Naive thymus-derived CD8-positive, alpha-beta T cell (primary cell): ENCODE measurements at regions not wholly inside any gene's neighbourhood (a gene's known extent, or its start where the extent isn't known, plus 50 kb on each side); places are given as distances from the start of the nearest gene placed in this dataset.

Experiments
- ATAC-seq, 2 donors: fragments of 150-1000 bp; cut with Tn5 transposase in 1 of 2; sonication (Bioruptor Pico), chemical (Tn5 transposase) in 1 of 2; 1 replicate in 1 of 2; 2 replicates in 1 of 2; pipeline ENCODE4 v1.10.0; 2021; ENCODE audit warnings: mild to moderate bottlenecking in 2 of 2, moderate library complexity in 2 of 2
- POLR2A ChIA-PET: fragments of 350-600 bp; sonication (Branson Sonifier 250); formaldehyde crosslinking; loops from one replicate; lab custom pipeline; 2021; ENCODE audit warnings: antibody characterized with exemption; lab: Charles Lee
- DNase-seq, 10 donors: peaks; one replicate each; pipeline versions ENCODE4 v3.0.0 to v3.0.0-alpha.2; 2020 to 2022
- H3K27ac Mint-ChIP-seq, 10 donors: one replicate each; pipeline ENCODE4 v1.8.0; 2020 to 2022; ENCODE audit warnings: mild to moderate bottlenecking in 10 of 10, mixed read lengths in 10 of 10, moderate library complexity in 4 of 10, inconsistent platforms in 1 of 10
- H3K27me3 Mint-ChIP-seq, 5 donors: one replicate each; pipeline ENCODE4 v1.8.0; 2021 to 2022; ENCODE audit warnings: mixed read lengths in 5 of 5
- H3K36me3 Mint-ChIP-seq, 3 donors: one replicate each; pipeline ENCODE4 v1.8.0; 2020 to 2022; ENCODE audit warnings: mixed read lengths in 3 of 3, mild to moderate bottlenecking in 2 of 3, inconsistent platforms in 1 of 3
- H3K4me1 Mint-ChIP-seq, 4 donors: one replicate each; pipeline ENCODE4 v1.8.0; 2021 to 2022; ENCODE audit warnings: mixed read lengths in 4 of 4
- H3K4me3 Mint-ChIP-seq, 10 donors: one replicate each; pipeline ENCODE4 v1.8.0; 2020 to 2022; ENCODE audit warnings: mild to moderate bottlenecking in 10 of 10, mixed read lengths in 10 of 10, moderate library complexity in 6 of 10, inconsistent platforms in 1 of 10
- H3K9me3 Mint-ChIP-seq, 9 donors: one replicate each; pipeline ENCODE4 v1.8.0; 2020 to 2022; ENCODE audit warnings: mixed read lengths in 9 of 9, mild to moderate bottlenecking in 3 of 9, inconsistent platforms in 1 of 9, moderate library complexity in 1 of 9

GRCh38 chr1:88434836-88435235, 249.2 kb upstream of the PKN2 start:
- POLR2A ChIA-PET = interaction anchor here (0.6 kb wide), 1 partner anchor 100 kb away, joined by 3 read pairs; no protein-coding TSS in a partner anchor
- DNase-seq (no peak), ATAC-seq (no peak)
- H3K4me3 Mint-ChIP-seq = no peak overlapping the region
- no peaks in the 10 kb centered on the region for H3K4me1 Mint-ChIP-seq
- no peak overlapping the region for H3K27ac Mint-ChIP-seq
- H3K27me3 Mint-ChIP-seq = no peaks in the 10 kb centered on the region
- H3K9me3 Mint-ChIP-seq = peaks cover 12 to 64% (median 24%) of the 10 kb centered on the region in 9 donors
- H3K36me3 Mint-ChIP-seq = peaks cover 0 to 28% (median 0%) of the 10 kb centered on the region in 3 donors

GRCh38 chr1:88441022-88441421, 243.1 kb upstream of the PKN2 start:
- peaks cover 4 to 37% (median 22%) of the 10 kb centered on the region in 9 donors for H3K9me3 Mint-ChIP-seq
- no peak for ATAC-seq
- no peak overlapping the region for H3K4me3 Mint-ChIP-seq
- H3K27me3 Mint-ChIP-seq = peaks cover 0 to 6% (median 0%) of the 10 kb centered on the region in 5 donors
- POLR2A ChIA-PET = no interaction called here
- H3K36me3 Mint-ChIP-seq = peaks cover 0 to 15% (median 0%) of the 10 kb centered on the region in 3 donors
- H3K27ac Mint-ChIP-seq = no peak overlapping the region
- H3K4me1 Mint-ChIP-seq = no peaks in the 10 kb centered on the region
- DNase-seq = no peak

GRCh38 chr1:88451856-88452255, 232.2 kb upstream of the PKN2 start:
- no peak overlapping the region for H3K27ac Mint-ChIP-seq
- no peaks in the 10 kb centered on the region for H3K4me1 Mint-ChIP-seq
- H3K9me3 Mint-ChIP-seq = peaks cover 0 to 33% (median 7%) of the 10 kb centered on the region in 9 donors
- H3K36me3 Mint-ChIP-seq = peaks cover 0 to 10% (median 0%) of the 10 kb centered on the region in 3 donors
- no peak overlapping the region for H3K4me3 Mint-ChIP-seq
- ATAC-seq (no peak), DNase-seq (no peak)
- peaks cover 0 to 9% (median 0%) of the 10 kb centered on the region in 5 donors for H3K27me3 Mint-ChIP-seq
- POLR2A ChIA-PET = no interaction called here

GRCh38 chr1:88453295-88453694, 230.8 kb upstream of the PKN2 start:
- no peak for DNase-seq
- peaks cover 0 to 24% (median 5%) of the 10 kb centered on the region in 9 donors for H3K9me3 Mint-ChIP-seq
- H3K27me3 Mint-ChIP-seq = peaks cover 0 to 9% (median 0%) of the 10 kb centered on the region in 5 donors
- H3K4me1 Mint-ChIP-seq = no peaks in the 10 kb centered on the region
- peaks cover 0 to 10% (median 0%) of the 10 kb centered on the region in 3 donors for H3K36me3 Mint-ChIP-seq
- no peak overlapping the region for H3K27ac Mint-ChIP-seq
- ATAC-seq = no peak
- H3K4me3 Mint-ChIP-seq = no peak overlapping the region
- POLR2A ChIA-PET = no interaction called here

- no peak for DNase-seq
- H3K27me3 Mint-ChIP-seq = peaks cover 0 to 14% (median 1%) of the 10 kb centered on the region in 5 donors
- H3K36me3 Mint-ChIP-seq = peaks cover 0 to 5% (median 0%) of the 10 kb centered on the region in 3 donors
- POLR2A ChIA-PET = no interaction called here
- no peak overlapping the region for H3K27ac Mint-ChIP-seq
- H3K4me3 Mint-ChIP-seq = no peak overlapping the region
- no peak for ATAC-seq
- H3K9me3 Mint-ChIP-seq = peaks cover 0 to 9% (median 0%) of the 10 kb centered on the region in 9 donors
- H3K4me1 Mint-ChIP-seq = no peaks in the 10 kb centered on the region
Observed at GRCh38 chr1:88454781-88455180, 229.3 kb upstream of the PKN2 start.

- POLR2A ChIA-PET = no interaction called here
- H3K4me3 Mint-ChIP-seq = no peak overlapping the region
- ATAC-seq (no peak), DNase-seq (no peak)
- H3K27me3 Mint-ChIP-seq = peaks cover 0 to 18% (median 1%) of the 10 kb centered on the region in 5 donors
- no peak overlapping the region for H3K27ac Mint-ChIP-seq
- H3K9me3 Mint-ChIP-seq = peaks cover 0 to 7% (median 0%) of the 10 kb centered on the region in 9 donors
- H3K36me3 Mint-ChIP-seq = no peaks in the 10 kb centered on the region
- H3K4me1 Mint-ChIP-seq = no peaks in the 10 kb centered on the region
Observed at GRCh38 chr1:88455621-88456256, 228.3 kb upstream of the PKN2 start.

- peaks cover 0 to 2% (median under 1%) of the 10 kb centered on the region in 4 donors for H3K4me1 Mint-ChIP-seq
- peaks cover 0 to 24% (median 9%) of the 10 kb centered on the region in 5 donors for H3K27me3 Mint-ChIP-seq
- no peak overlapping the region for H3K4me3 Mint-ChIP-seq
- ATAC-seq = no peak
- DNase-seq = no peak
- POLR2A ChIA-PET = no interaction called here
- peaks cover 0 to 4% (median 0%) of the 10 kb centered on the region in 9 donors for H3K9me3 Mint-ChIP-seq
- no peak overlapping the region for H3K27ac Mint-ChIP-seq
- no peaks in the 10 kb centered on the region for H3K36me3 Mint-ChIP-seq
Observed at GRCh38 chr1:88457197-88457596, 226.9 kb upstream of the PKN2 start.

GRCh38 chr1:88461007-88461406, 223.1 kb upstream of the PKN2 start:
- no peak for DNase-seq
- peaks cover 0 to 2% (median under 1%) of the 10 kb centered on the region in 4 donors for H3K4me1 Mint-ChIP-seq
- POLR2A ChIA-PET = no interaction called here
- no peak overlapping the region for H3K4me3 Mint-ChIP-seq
- H3K9me3 Mint-ChIP-seq = peaks cover 0 to 10% (median 0%) of the 10 kb centered on the region in 9 donors
- H3K27ac Mint-ChIP-seq = no peak overlapping the region
- ATAC-seq = no peak
- no peaks in the 10 kb centered on the region for H3K36me3 Mint-ChIP-seq
- peaks cover 17 to 34% (median 22%) of the 10 kb centered on the region in 5 donors for H3K27me3 Mint-ChIP-seq

GRCh38 chr1:88462096-88462487, 222.0 kb upstream of the PKN2 start:
- peaks cover 17 to 34% (median 22%) of the 10 kb centered on the region in 5 donors for H3K27me3 Mint-ChIP-seq
- peaks cover 0 to 10% (median 0%) of the 10 kb centered on the region in 9 donors for H3K9me3 Mint-ChIP-seq
- H3K27ac Mint-ChIP-seq = no peak overlapping the region
- peaks cover 0 to 2% (median under 1%) of the 10 kb centered on the region in 4 donors for H3K4me1 Mint-ChIP-seq
- H3K4me3 Mint-ChIP-seq = no peak overlapping the region
- POLR2A ChIA-PET = no interaction called here
- DNase-seq (no peak), ATAC-seq (no peak)
- H3K36me3 Mint-ChIP-seq = no peaks in the 10 kb centered on the region

GRCh38 chr1:88462488-88463261, 221.4 kb upstream of the PKN2 start:
- Mint-ChIP-seq H3K9me3 (peaks cover 0 to 10% (median 0%) of the 10 kb centered on the region in 9 donors), H3K27ac (no peak overlapping the region), H3K4me1 (peaks cover 0 to 2% (median under 1%) of the 10 kb centered on the region in 4 donors), H3K27me3 (peaks cover 17 to 34% (median 22%) of the 10 kb centered on the region in 5 donors), H3K4me3 (no peak overlapping the region), H3K36me3 (no peaks in the 10 kb centered on the region)
- POLR2A ChIA-PET = no interaction called here
- DNase-seq (no peak), ATAC-seq (no peak)

GRCh38 chr1:88463401-88463985, 220.6 kb upstream of the PKN2 start:
- POLR2A ChIA-PET = no interaction called here
- ATAC-seq (no peak), DNase-seq (no peak)
- Mint-ChIP-seq H3K9me3 (peaks cover 0 to 10% (median 0%) of the 10 kb centered on the region in 9 donors), H3K36me3 (no peaks in the 10 kb centered on the region), H3K4me3 (no peak overlapping the region), H3K27ac (no peak overlapping the region), H3K4me1 (peaks cover 0 to 2% (median under 1%) of the 10 kb centered on the region in 4 donors), H3K27me3 (peaks cover 17 to 34% (median 22%) of the 10 kb centered on the region in 5 donors)

GRCh38 chr1:88466011-88466410, 218.1 kb upstream of the PKN2 start:
- Mint-ChIP-seq H3K4me3 (no peak overlapping the region), H3K27ac (no peak overlapping the region), H3K9me3 (peaks cover 0 to 10% (median 0%) of the 10 kb centered on the region in 9 donors), H3K27me3 (peaks cover 10 to 24% (median 20%) of the 10 kb centered on the region in 5 donors), H3K36me3 (no peaks in the 10 kb centered on the region), H3K4me1 (peaks cover 0 to 2% (median under 1%) of the 10 kb centered on the region in 4 donors)
- DNase-seq = no peak
- POLR2A ChIA-PET = no interaction called here
- ATAC-seq = no peak
